ENCODE measurements at regions not wholly inside any gene's neighbourhood (a gene's known extent, or its start where the extent isn't known, plus 50 kb on each side); places are given as distances from the start of the nearest gene placed in this dataset.

- DNase-seq = peak; percentile 35 to 70
Measured at GRCh38 chr3:124559846-124560574, 170.2 kb upstream of the UMPS start.

- no peak for DNase-seq
Measured at GRCh38 chr3:124560666-124561215, 169.5 kb upstream of the UMPS start.

GRCh38 chr3:124562769-124563168, 167.5 kb upstream of the UMPS start:
- DNase-seq = no peak

GRCh38 chr3:124563376-124563775, 166.9 kb upstream of the UMPS start:
- no peak for DNase-seq

GRCh38 chr3:124565013-124565412, 165.2 kb upstream of the UMPS start:
- peak; percentile 58 to 76 for DNase-seq

GRCh38 chr3:124565551-124565950, 164.7 kb upstream of the UMPS start:
- no peak for DNase-seq

- no peak for DNase-seq
Measured at GRCh38 chr3:124566701-124567100, 163.6 kb upstream of the UMPS start.

- no peak for DNase-seq
Measured at GRCh38 chr3:124567179-124567578, 163.1 kb upstream of the UMPS start.

- DNase-seq = no peak
Measured at GRCh38 chr3:124569761-124570160, 160.5 kb upstream of the UMPS start.

GRCh38 chr3:124570232-124570631, 160.0 kb upstream of the UMPS start:
- DNase-seq = no peak

GRCh38 chr3:124572851-124573405, 157.3 kb upstream of the UMPS start:
- DNase-seq = no peak

- DNase-seq = no peak
Measured at GRCh38 chr3:124574012-124574411, 156.2 kb upstream of the UMPS start.

- DNase-seq = no peak
Measured at GRCh38 chr3:124576565-124577493, 153.4 kb upstream of the UMPS start.

GRCh38 chr3:124577494-124578167, 152.6 kb upstream of the UMPS start:
- no peak for DNase-seq

GRCh38 chr3:124579641-124580040, 150.6 kb upstream of the UMPS start:
- DNase-seq = no peak

GRCh38 chr3:124582196-124582595, 148.1 kb upstream of the UMPS start:
- no peak for DNase-seq

- no peak for DNase-seq
Measured at GRCh38 chr3:124582621-124583395, 147.4 kb upstream of the UMPS start.

GRCh38 chr3:124584245-124584551, 146.1 kb upstream of the UMPS start:
- DNase-seq = no peak

GRCh38 chr3:124584552-124585391, 145.5 kb upstream of the UMPS start:
- no peak for DNase-seq

GRCh38 chr3:124586126-124587052, 143.9 kb upstream of the UMPS start:
- DNase-seq = no peak
